Neural cell (in vitro differentiated cells): ENCODE measurements at regions not wholly inside any gene's neighbourhood (a gene's known extent, or its start where the extent isn't known, plus 50 kb on each side); places are given as distances from the start of the nearest gene placed in this dataset.

Experiments used
- H2AFZ ChIP-seq: fragments of 200-600, 300-800 bp; sonication (generic), shearing (Covaris generic); 2 replicates; pipeline ENCODE4 v1.6.0; 2014; ENCODE audit warnings: low read depth, mild to moderate bottlenecking, antibody characterized with exemption, low read length, moderate library complexity
- H3F3A ChIP-seq: fragments of 200-600 bp; shearing (Covaris generic); 2 replicates; pipeline ENCODE4 v1.6.1; 2016; ENCODE audit warnings: mild to moderate bottlenecking, moderate library complexity, mixed read lengths, antibody characterized with exemption, low read length; ENCODE audit not compliant: insufficient read depth, poor library complexity, severe bottlenecking
- H3K27ac ChIP-seq: fragments of 200-600, 300-800 bp; sonication (generic), shearing (Covaris generic); 2 replicates; pipeline ENCODE4 v1.5.1; 2014; ENCODE audit warnings: mild to moderate bottlenecking, low read length, moderate library complexity
- H3K27me3 ChIP-seq: fragments of 300-800, 200-600 bp; sonication (generic), shearing (Covaris generic); 2 replicates; pipeline ENCODE4 v1.6.0; 2014; ENCODE audit warnings: mild to moderate bottlenecking, low read depth, low read length, moderate library complexity; ENCODE audit not compliant: insufficient read depth
- H3K36me3 ChIP-seq: fragments of 300-800, 200-600 bp; sonication (generic), shearing (Covaris generic); 2 replicates; pipeline ENCODE4 v1.5.1; 2014; ENCODE audit warnings: mild to moderate bottlenecking, antibody characterized with exemption, low read length, moderate library complexity; ENCODE audit not compliant: insufficient read depth
- H3K4me2 ChIP-seq: fragments of 300-800, 200-600 bp; sonication (generic), shearing (Covaris generic); 2 replicates; pipeline ENCODE4 v1.6.0; 2014; ENCODE audit warnings: mild to moderate bottlenecking, low read length
- H3K4me3 ChIP-seq: fragments of 300-800, 200-600 bp; sonication (generic), shearing (Covaris generic); 2 replicates; pipeline ENCODE4 v1.5.1; 2014; ENCODE audit warnings: mild to moderate bottlenecking, low read length, moderate library complexity
- H3K79me2 ChIP-seq: fragments of 200-600 bp; shearing (Covaris generic); replicated peaks from 2 replicates; pipeline ENCODE4 v1.6.0; 2014; ENCODE audit warnings: mild to moderate bottlenecking, low read length, moderate library complexity; ENCODE audit not compliant: insufficient read depth
- H3K9ac ChIP-seq: fragments of 300-800, 200-600 bp; sonication (generic), shearing (Covaris generic); 2 replicates; pipeline ENCODE4 v1.6.1; 2016; ENCODE audit warnings: mild to moderate bottlenecking, low read length, mixed read lengths
- H3K9me2 ChIP-seq: fragments of 200-600 bp; shearing (Covaris generic); 2 replicates; pipeline ENCODE4 v1.6.1; 2016; ENCODE audit warnings: mild to moderate bottlenecking, low read length, mixed read lengths; ENCODE audit not compliant: insufficient read depth
- H3K9me3 ChIP-seq: fragments of 200-600, 300-800 bp; sonication (generic), shearing (Covaris generic); 2 replicates; pipeline ENCODE4 v1.6.1; 2016; ENCODE audit warnings: mild to moderate bottlenecking, mixed run types, low read length, moderate library complexity, mixed read lengths
- H4K20me1 ChIP-seq: fragments of 200-600 bp; shearing (Covaris generic); 2 replicates; pipeline ENCODE4 v1.6.1; 2016; ENCODE audit warnings: mild to moderate bottlenecking, mixed run types; ENCODE audit not compliant: insufficient read depth
- EP300 ChIP-seq: fragments of 450-650 bp; conservative IDR thresholded peaks from 2 replicates; pipeline ENCODE4 v1.6.1; 2014; ENCODE audit warnings: antibody characterized with exemption, mild to moderate bottlenecking, moderate library complexity; ENCODE audit not compliant: poor library complexity, severe bottlenecking
- EZH2 ChIP-seq: fragments of 200-600, 300-800 bp; shearing (Covaris generic), sonication (generic); IDR thresholded peaks from 2 replicates; pipeline ENCODE4 v1.6.1; 2014; ENCODE audit warnings: antibody characterized with exemption, low read length, borderline replicate concordance, mild to moderate bottlenecking; ENCODE audit not compliant: insufficient read depth, poor library complexity, severe bottlenecking
- MXI1 ChIP-seq: fragments of 450-650 bp; conservative IDR thresholded peaks from 2 replicates; pipeline ENCODE4 v1.6.1; 2014; ENCODE audit warnings: antibody characterized with exemption, mild to moderate bottlenecking; ENCODE audit not compliant: poor library complexity, severe bottlenecking
- POLR2AphosphoS5 ChIP-seq: IDR thresholded peaks from 2 replicates; pipeline ENCODE4 v1.6.1; 2012
- RAD21 ChIP-seq: fragments of 450-650 bp; conservative IDR thresholded peaks from 2 replicates; pipeline ENCODE4 v1.6.1; 2014; ENCODE audit warnings: antibody characterized with exemption, mild to moderate bottlenecking, moderate library complexity
- SMC3 ChIP-seq: fragments of 450-650 bp; conservative IDR thresholded peaks from 2 replicates; pipeline ENCODE4 v1.6.1; 2014; ENCODE audit warnings: antibody characterized with exemption, mild to moderate bottlenecking, moderate library complexity; ENCODE audit not compliant: poor library complexity
- TAF1 ChIP-seq: IDR thresholded peaks from 2 replicates; pipeline ENCODE4 v1.6.1; 2012; ENCODE audit warnings: low read depth
- TF ChIP-seq, protein P1 (sequence below): fragments of 450-650 bp; IDR thresholded peaks from 2 replicates; pipeline ENCODE4 v1.5.1; 2014; ENCODE audit warnings: antibody characterized with exemption, mild to moderate bottlenecking, moderate library complexity; ENCODE audit not compliant: poor library complexity, severe bottlenecking
- TF ChIP-seq, protein P2 (sequence below): IDR thresholded peaks from 2 replicates; pipeline ENCODE4 v1.6.1; 2012; ENCODE audit warnings: borderline replicate concordance

DNA sequence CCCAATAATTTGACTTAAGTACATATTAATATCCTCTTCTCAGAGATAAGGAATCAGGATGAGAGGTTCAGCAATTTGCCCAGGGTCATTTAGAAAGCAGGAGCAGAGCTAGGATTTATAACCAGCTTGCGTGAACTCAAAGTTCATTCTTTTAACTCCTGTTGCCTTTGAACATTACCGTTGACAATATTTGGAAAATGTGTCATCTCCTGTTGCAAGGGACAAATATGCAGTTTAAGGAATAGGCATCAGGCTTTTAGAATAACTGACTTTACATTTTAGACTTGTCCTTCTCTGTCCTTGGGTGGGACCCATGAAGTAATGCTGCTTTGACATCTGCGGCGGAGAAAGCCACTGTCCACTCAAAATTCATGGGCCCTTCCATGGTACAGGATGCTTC, 252.2 kb upstream of the RGMA start:
- H3K36me3 ChIP-seq, result no peaks in the 10 kb centered on the region
- H2AFZ ChIP-seq, result no peak overlapping the region
- no peak for TF ChIP-seq MXI1
- no peak for TF ChIP-seq POLR2AphosphoS5
- TF ChIP-seq EZH2, result no peak
- TF ChIP-seq SMC3, result no peak
- TF ChIP-seq, protein P1, sequence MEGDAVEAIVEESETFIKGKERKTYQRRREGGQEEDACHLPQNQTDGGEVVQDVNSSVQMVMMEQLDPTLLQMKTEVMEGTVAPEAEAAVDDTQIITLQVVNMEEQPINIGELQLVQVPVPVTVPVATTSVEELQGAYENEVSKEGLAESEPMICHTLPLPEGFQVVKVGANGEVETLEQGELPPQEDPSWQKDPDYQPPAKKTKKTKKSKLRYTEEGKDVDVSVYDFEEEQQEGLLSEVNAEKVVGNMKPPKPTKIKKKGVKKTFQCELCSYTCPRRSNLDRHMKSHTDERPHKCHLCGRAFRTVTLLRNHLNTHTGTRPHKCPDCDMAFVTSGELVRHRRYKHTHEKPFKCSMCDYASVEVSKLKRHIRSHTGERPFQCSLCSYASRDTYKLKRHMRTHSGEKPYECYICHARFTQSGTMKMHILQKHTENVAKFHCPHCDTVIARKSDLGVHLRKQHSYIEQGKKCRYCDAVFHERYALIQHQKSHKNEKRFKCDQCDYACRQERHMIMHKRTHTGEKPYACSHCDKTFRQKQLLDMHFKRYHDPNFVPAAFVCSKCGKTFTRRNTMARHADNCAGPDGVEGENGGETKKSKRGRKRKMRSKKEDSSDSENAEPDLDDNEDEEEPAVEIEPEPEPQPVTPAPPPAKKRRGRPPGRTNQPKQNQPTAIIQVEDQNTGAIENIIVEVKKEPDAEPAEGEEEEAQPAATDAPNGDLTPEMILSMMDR, result no peak
- no peak for TF ChIP-seq RAD21
- TF ChIP-seq, protein P2, sequence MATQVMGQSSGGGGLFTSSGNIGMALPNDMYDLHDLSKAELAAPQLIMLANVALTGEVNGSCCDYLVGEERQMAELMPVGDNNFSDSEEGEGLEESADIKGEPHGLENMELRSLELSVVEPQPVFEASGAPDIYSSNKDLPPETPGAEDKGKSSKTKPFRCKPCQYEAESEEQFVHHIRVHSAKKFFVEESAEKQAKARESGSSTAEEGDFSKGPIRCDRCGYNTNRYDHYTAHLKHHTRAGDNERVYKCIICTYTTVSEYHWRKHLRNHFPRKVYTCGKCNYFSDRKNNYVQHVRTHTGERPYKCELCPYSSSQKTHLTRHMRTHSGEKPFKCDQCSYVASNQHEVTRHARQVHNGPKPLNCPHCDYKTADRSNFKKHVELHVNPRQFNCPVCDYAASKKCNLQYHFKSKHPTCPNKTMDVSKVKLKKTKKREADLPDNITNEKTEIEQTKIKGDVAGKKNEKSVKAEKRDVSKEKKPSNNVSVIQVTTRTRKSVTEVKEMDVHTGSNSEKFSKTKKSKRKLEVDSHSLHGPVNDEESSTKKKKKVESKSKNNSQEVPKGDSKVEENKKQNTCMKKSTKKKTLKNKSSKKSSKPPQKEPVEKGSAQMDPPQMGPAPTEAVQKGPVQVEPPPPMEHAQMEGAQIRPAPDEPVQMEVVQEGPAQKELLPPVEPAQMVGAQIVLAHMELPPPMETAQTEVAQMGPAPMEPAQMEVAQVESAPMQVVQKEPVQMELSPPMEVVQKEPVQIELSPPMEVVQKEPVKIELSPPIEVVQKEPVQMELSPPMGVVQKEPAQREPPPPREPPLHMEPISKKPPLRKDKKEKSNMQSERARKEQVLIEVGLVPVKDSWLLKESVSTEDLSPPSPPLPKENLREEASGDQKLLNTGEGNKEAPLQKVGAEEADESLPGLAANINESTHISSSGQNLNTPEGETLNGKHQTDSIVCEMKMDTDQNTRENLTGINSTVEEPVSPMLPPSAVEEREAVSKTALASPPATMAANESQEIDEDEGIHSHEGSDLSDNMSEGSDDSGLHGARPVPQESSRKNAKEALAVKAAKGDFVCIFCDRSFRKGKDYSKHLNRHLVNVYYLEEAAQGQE, result no peak
- no peak for TF ChIP-seq EP300
- TF ChIP-seq TAF1, result no peak

DNA sequence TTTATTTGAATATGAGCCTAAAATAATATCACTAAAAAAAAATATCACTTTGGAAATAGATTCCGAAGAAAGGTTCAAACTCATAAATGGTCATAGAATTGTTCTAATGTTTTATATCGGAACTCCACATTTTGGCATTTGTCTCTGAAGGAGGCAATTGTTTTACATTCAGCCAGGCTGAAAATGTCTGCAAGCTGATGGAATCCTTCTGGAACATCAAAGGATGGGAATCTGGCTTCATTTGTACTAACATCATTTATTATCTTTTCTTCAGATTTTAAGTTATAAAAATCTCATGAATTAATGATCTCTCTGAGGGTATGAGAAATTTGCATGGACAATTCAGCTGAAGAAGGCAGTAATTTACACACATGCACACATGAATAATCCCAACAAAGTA, 251.4 kb upstream of the RGMA start:
- Histone ChIP-seq H3K79me2 (no peaks in the 10 kb centered on the region), H3K9me2 (no peaks in the 10 kb centered on the region), H2AFZ (no peak overlapping the region), H3K9ac (no peak overlapping the region), H3K4me3 (no peak overlapping the region), H4K20me1 (no peaks in the 10 kb centered on the region), H3F3A (no peaks in the 10 kb centered on the region), H3K27me3 (no peaks in the 10 kb centered on the region), H3K9me3 (no peaks in the 10 kb centered on the region), H3K27ac (no peak overlapping the region), H3K36me3 (no peaks in the 10 kb centered on the region), H3K4me2 (no peak overlapping the region)
- TF ChIP-seq TAF1, result no peak
- TF ChIP-seq, protein P1, result no peak
- no peak for TF ChIP-seq POLR2AphosphoS5
- TF ChIP-seq MXI1, result no peak
- no peak for TF ChIP-seq SMC3
- TF ChIP-seq, protein P2, result no peak
- TF ChIP-seq EZH2, result no peak
- TF ChIP-seq RAD21, result no peak
- no peak for TF ChIP-seq EP300

More for the DNA sequence above, 252.2 kb upstream of the RGMA start:
- Histone ChIP-seq H3K9ac (no peak overlapping the region), H3K27ac (no peak overlapping the region), H3K79me2 (no peaks in the 10 kb centered on the region), H3K9me2 (no peaks in the 10 kb centered on the region), H3K27me3 (no peaks in the 10 kb centered on the region), H4K20me1 (no peaks in the 10 kb centered on the region), H3K4me3 (no peak overlapping the region), H3F3A (no peaks in the 10 kb centered on the region), H3K4me2 (no peak overlapping the region), H3K9me3 (no peaks in the 10 kb centered on the region)
